HuH-7.5 (cell line): ENCODE measurements at regions not wholly inside any gene's neighbourhood (a gene's known extent, or its start where the extent isn't known, plus 50 kb on each side); places are given as distances from the start of the nearest gene placed in this dataset.
A peak's percentile ranks its signal among the peaks of the same experiment; 100 is the strongest.

Experiments
- DNase-seq: peaks from one replicate; pipeline ENCODE4 v3.0.0; 2011; ENCODE audit warnings: low spot score

- DNase-seq = no peak
Observed at GRCh38 chr2:133838642-133839365, 270.5 kb upstream of the NCKAP5 start.

- no peak for DNase-seq
Observed at GRCh38 chr2:133839677-133840076, 271.4 kb upstream of the NCKAP5 start.

GRCh38 chr2:133840761-133841160, 272.5 kb upstream of the NCKAP5 start:
- DNase-seq = no peak

GRCh38 chr2:133841900-133842299, 273.6 kb upstream of the NCKAP5 start:
- no peak for DNase-seq

GRCh38 chr2:133842446-133842845, 274.2 kb upstream of the NCKAP5 start:
- DNase-seq = no peak

GRCh38 chr2:133843091-133843490, 274.8 kb upstream of the NCKAP5 start:
- no peak for DNase-seq

GRCh38 chr2:133843551-133843950, 275.3 kb upstream of the NCKAP5 start:
- no peak for DNase-seq

GRCh38 chr2:133844214-133844892, 276.1 kb upstream of the NCKAP5 start:
- peak; percentile 71 for DNase-seq

- no peak for DNase-seq
Observed at GRCh38 chr2:133846476-133846875, 278.2 kb upstream of the NCKAP5 start.

GRCh38 chr2:133847591-133847990, 279.3 kb upstream of the NCKAP5 start:
- DNase-seq = no peak

GRCh38 chr2:133848111-133848649, 279.9 kb upstream of the NCKAP5 start:
- no peak for DNase-seq

- DNase-seq = no peak
Observed at GRCh38 chr2:133849341-133849740, 281.1 kb upstream of the NCKAP5 start.

- no peak for DNase-seq
Observed at GRCh38 chr2:133854603-133855200, 286.4 kb upstream of the NCKAP5 start.

GRCh38 chr2:133855526-133855925, 287.3 kb upstream of the NCKAP5 start:
- no peak for DNase-seq

- DNase-seq = no peak
Observed at GRCh38 chr2:133856678-133857077, 288.4 kb upstream of the NCKAP5 start.

GRCh38 chr2:133859578-133859977, 291.3 kb upstream of the NCKAP5 start:
- no peak for DNase-seq

- DNase-seq = no peak
Observed at GRCh38 chr2:133862400-133862977, 294.2 kb upstream of the NCKAP5 start.

- no peak for DNase-seq
Observed at GRCh38 chr2:133863106-133863800, 295.0 kb upstream of the NCKAP5 start.

- no peak for DNase-seq
Observed at GRCh38 chr2:133865141-133865540, 296.9 kb upstream of the NCKAP5 start.

- DNase-seq = no peak
Observed at GRCh38 chr2:133867166-133867565, 298.9 kb upstream of the NCKAP5 start.

- no peak for DNase-seq
Observed at GRCh38 chr2:133871545-133872209, 303.4 kb upstream of the NCKAP5 start.

GRCh38 chr2:133878326-133878725, 310.1 kb upstream of the NCKAP5 start:
- no peak for DNase-seq
